ENCODE measurements at regions not wholly inside any gene's neighbourhood (a gene's known extent, or its start where the extent isn't known, plus 50 kb on each side); places are given as distances from the start of the nearest gene placed in this dataset.
A peak's percentile ranks its signal among the peaks of the same experiment; 100 is the strongest.

DNA sequence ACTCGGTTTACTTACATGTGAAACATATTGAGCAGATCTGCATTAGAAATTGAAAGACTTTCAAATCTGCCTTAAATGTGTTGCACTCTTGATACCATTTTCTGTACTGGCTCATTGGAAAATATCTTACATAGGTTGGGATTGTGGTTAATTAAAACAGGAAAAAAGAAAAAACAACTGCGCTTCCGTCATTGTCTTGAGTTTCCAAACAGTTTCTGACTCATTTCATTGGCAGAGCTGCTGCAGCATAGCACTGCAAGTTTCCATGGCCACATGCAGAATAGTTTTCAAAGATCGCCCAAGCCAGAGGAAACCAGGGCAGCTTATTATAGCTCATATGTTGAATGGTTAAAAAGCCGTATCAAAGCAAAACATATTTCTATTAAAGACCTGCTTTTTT is 446.6 kb upstream of the BCHE start:
- peak; percentile 53 for DNase-seq (ENCODE audit: low read depth)
- TF ChIP-seq, protein P1, sequence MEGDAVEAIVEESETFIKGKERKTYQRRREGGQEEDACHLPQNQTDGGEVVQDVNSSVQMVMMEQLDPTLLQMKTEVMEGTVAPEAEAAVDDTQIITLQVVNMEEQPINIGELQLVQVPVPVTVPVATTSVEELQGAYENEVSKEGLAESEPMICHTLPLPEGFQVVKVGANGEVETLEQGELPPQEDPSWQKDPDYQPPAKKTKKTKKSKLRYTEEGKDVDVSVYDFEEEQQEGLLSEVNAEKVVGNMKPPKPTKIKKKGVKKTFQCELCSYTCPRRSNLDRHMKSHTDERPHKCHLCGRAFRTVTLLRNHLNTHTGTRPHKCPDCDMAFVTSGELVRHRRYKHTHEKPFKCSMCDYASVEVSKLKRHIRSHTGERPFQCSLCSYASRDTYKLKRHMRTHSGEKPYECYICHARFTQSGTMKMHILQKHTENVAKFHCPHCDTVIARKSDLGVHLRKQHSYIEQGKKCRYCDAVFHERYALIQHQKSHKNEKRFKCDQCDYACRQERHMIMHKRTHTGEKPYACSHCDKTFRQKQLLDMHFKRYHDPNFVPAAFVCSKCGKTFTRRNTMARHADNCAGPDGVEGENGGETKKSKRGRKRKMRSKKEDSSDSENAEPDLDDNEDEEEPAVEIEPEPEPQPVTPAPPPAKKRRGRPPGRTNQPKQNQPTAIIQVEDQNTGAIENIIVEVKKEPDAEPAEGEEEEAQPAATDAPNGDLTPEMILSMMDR (IDR thresholded peaks at IDR 0.05; ENCODE audit: insufficient read depth, low read depth, low read length, missing control alignments): no peak
- no peak overlapping the region for H3K4me3 ChIP-seq (ENCODE audit: low read length)

DNA sequence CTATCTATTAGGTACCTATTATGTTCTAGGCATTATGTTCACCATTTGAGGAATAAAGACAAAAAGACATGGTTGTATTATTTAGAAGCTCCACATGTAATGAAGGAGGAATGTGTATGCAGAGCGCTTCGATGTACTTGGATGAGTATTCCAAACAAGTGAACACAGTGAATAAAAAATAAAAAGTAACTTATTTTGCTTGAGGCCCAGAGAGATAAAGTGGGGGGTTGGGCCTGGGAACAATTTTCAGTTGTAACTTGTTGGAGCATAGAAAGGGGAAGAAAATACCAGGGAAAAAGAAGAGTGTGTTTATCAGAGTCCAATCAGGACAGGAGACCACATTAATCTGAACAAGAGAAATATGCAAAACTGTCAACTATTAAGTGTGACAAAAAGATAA is 445.7 kb upstream of the BCHE start:
- DNase-seq (ENCODE audit: low read depth): no peak
- TF ChIP-seq, protein P1 (IDR thresholded peaks at IDR 0.05; ENCODE audit: insufficient read depth, low read depth, low read length, missing control alignments): no peak
- no peak overlapping the region for H3K4me3 ChIP-seq (ENCODE audit: low read length)

DNA sequence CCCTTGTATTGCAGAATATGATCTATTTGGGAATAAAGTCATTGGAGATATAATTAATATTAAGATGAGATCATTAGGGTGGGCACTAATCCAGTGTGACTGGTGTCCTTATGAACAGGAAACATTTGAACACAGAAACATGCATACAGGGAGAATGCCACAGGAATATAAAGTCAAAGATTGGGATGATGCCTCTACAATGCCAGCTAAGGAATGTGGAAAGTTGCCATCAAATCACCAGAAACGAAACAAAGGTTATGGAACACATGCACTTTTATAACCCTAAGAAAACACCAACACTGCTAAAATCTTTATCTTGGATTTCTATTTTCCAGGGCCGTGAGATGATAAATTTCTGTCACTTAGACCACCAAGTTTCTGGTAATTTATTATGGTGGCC is 442.4 kb upstream of the BCHE start:
- no peak for DNase-seq (ENCODE audit: low read depth)
- no peak overlapping the region for H3K4me3 ChIP-seq (ENCODE audit: low read length)
- TF ChIP-seq, protein P1 (IDR thresholded peaks at IDR 0.05; ENCODE audit: insufficient read depth, low read depth, low read length, missing control alignments): no peak

DNA sequence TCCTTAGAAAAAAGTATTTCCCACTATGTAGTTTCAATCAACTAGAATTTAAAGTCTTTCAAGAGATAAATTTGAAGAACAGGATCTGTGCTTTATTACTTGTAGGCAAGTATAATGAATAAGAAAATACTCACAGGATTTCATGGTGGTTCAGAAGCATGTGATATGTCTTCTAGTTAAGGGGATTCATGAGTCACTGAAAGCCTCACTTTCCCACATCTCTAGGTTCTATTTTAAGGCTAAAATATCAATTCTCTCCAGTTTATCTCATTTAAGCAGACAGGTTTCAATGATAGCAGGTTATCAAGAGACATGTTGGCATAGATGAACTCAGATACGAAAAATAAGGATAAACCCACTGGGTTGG is 437.8 kb upstream of the BCHE start:
- no peak for DNase-seq (ENCODE audit: low read depth)
- no peak overlapping the region for H3K4me3 ChIP-seq (ENCODE audit: low read length)
- TF ChIP-seq, protein P1 (IDR thresholded peaks at IDR 0.05; ENCODE audit: insufficient read depth, low read depth, low read length, missing control alignments): no peak

DNA sequence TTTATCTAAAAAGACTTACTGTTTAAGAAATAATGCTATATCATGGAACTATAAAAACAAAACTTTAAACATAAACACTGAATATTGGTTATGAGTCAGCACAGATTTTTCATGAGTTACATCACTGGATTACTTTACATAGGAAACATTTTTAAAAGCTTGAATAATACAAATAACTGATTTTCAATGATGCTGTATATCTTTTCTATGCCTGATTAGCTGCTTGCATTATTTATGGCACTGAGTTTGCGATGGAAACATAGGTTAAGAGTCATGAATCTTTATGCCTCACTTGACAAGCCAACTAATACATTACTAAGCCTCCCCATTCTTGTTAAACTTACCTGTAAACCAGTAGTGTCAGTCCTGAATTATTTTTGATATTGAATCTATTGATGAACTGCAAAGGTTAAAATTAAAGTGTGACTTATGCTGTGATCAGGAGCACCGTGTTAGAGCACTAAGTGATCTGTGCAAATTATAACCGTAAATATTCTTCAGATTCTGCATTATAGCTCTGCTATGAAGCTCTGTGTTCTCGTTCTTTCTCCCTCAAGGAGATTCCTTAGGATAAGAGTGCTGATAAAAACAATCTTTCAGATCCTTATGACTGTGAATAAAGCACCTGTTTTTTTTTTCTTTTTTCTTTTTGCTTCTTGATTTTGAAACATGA is 437.3 kb upstream of the BCHE start:
- peak; percentile 28 for DNase-seq (ENCODE audit: low read depth)
- TF ChIP-seq, protein P1 (IDR thresholded peaks at IDR 0.05; ENCODE audit: insufficient read depth, low read depth, low read length, missing control alignments): no peak

DNA sequence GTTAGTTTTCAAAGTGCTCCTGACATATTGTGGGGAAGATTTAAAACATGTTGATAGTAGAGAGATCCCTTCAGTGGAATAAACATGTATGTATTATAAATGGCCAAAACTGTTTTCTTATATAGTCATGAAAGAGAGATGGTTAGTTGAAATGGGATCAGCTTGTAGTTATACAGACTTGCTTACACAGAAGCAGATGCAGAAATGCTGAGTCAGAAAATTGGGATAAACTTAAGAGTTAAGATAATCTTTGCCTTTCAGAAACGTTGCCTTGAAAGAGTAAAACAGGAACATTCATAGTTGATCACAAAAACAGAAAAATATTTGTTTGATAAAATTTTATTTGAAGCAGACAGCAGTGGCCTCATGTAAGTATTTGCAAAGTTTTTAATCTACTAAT is 433.2 kb upstream of the BCHE start:
- TF ChIP-seq, protein P1 (IDR thresholded peaks at IDR 0.05; ENCODE audit: insufficient read depth, low read depth, low read length, missing control alignments): no peak
- H3K4me3 ChIP-seq (ENCODE audit: low read length): no peak overlapping the region
- no peak for DNase-seq (ENCODE audit: low read depth)

More for the DNA sequence above, 437.3 kb upstream of the BCHE start:
- H3K4me3 ChIP-seq (ENCODE audit: low read length): no peak overlapping the region

DNA sequence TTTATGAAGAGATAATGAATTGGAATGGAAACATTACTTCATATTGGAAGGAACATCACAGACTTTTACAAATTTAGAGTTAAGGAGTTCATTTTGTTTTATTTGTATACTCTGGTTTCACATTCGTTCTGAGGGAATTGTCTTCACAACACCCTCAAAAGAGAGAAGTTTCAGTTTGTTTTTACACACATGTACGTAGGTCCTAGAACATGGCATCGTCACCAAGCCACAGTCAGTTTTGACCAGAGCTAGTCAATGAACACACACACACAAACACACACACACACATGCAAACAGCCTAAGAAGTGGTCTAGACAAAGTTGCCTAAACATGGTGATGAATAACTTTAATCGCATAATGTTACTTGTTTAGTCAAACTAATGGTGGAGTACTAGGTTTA is 427.9 kb upstream of the BCHE start:
- TF ChIP-seq, protein P1 (IDR thresholded peaks at IDR 0.05; ENCODE audit: insufficient read depth, low read depth, low read length, missing control alignments): no peak
- H3K4me3 ChIP-seq (ENCODE audit: low read length): no peak overlapping the region
- no peak for DNase-seq (ENCODE audit: low read depth)

Measured in epithelial cell of esophagus (primary cell).